ENCODE measurements at regions not wholly inside any gene's neighbourhood (a gene's known extent, or its start where the extent isn't known, plus 50 kb on each side); places are given as distances from the start of the nearest gene placed in this dataset.

DNA sequence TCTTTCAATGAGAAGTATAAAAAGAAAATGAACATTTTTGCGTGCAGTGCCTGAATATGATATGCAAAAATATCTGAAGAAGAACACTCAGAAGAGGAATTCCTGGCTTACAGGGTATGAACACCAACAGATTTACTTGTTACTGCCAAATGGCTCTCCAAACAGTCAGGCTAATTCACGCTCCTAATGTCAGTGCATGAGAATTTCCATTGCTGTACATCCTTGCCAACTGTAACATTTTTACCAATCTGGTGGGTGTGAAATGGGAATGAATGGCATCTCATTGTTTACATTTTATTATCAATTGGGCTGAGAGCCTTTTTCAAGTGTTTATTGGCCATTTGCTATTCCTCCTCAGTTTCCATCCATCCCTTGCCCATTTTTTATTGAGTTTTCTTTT is 365.3 kb upstream of the MAP3K7 start:
- Histone ChIP-seq H3K27ac (ENCODE audit: low read depth, low read length) (no peak overlapping the region), H3K9ac (ENCODE audit: low read length in 5 of 5) (no peak overlapping the region), H3K9me3 (ENCODE audit: control insufficient read depth in 5 of 5, low read length in 5 of 5) (peaks cover 0 to 7% (median 4%) of the 10 kb centered on the region in 5 donors), H3K4me3 (ENCODE audit: low read depth in 1 of 5, low read length in 5 of 5) (no peak overlapping the region), H3K27me3 (ENCODE audit: control insufficient read depth in 5 of 5, insufficient read depth in 4 of 5, low read length in 5 of 5) (peaks cover 0 to 4% (median 0%) of the 10 kb centered on the region in 5 donors), H3K4me1 (ENCODE audit: control insufficient read depth in 5 of 5, insufficient read depth in 5 of 5, low read length in 5 of 5) (no peaks in the 10 kb centered on the region), H3K36me3 (ENCODE audit: control insufficient read depth in 5 of 5, insufficient read depth in 5 of 5, low read length in 5 of 5) (no peaks in the 10 kb centered on the region)

GRCh38 chr6:90948540-90948939 is 361.7 kb upstream of the MAP3K7 start:
- H3K9me3 ChIP-seq (ENCODE audit: control insufficient read depth in 5 of 5, low read length in 5 of 5) = peaks cover 0 to 6% (median 0%) of the 10 kb centered on the region in 5 donors
- H3K4me1 ChIP-seq (ENCODE audit: control insufficient read depth in 5 of 5, insufficient read depth in 5 of 5, low read length in 5 of 5) = no peaks in the 10 kb centered on the region
- H3K4me3 ChIP-seq (ENCODE audit: low read depth in 1 of 5, low read length in 5 of 5) = no peak overlapping the region
- H3K36me3 ChIP-seq (ENCODE audit: control insufficient read depth in 5 of 5, insufficient read depth in 5 of 5, low read length in 5 of 5) = no peaks in the 10 kb centered on the region
- H3K27ac ChIP-seq (ENCODE audit: low read depth, low read length) = no peak overlapping the region
- peaks cover 0 to 4% (median 0%) of the 10 kb centered on the region in 5 donors for H3K27me3 ChIP-seq (ENCODE audit: control insufficient read depth in 5 of 5, insufficient read depth in 4 of 5, low read length in 5 of 5)
- no peak overlapping the region for H3K9ac ChIP-seq (ENCODE audit: low read length in 5 of 5)

GRCh38 chr6:90947184-90948064 is 360.6 kb upstream of the MAP3K7 start:
- H3K27me3 ChIP-seq (ENCODE audit: control insufficient read depth in 5 of 5, insufficient read depth in 4 of 5, low read length in 5 of 5) = peaks cover 0 to 4% (median 0%) of the 10 kb centered on the region in 5 donors
- H3K4me3 ChIP-seq (ENCODE audit: low read depth in 1 of 5, low read length in 5 of 5) = no peak overlapping the region
- no peak overlapping the region for H3K27ac ChIP-seq (ENCODE audit: low read depth, low read length)
- no peak overlapping the region for H3K9ac ChIP-seq (ENCODE audit: low read length in 5 of 5)
- no peaks in the 10 kb centered on the region for H3K4me1 ChIP-seq (ENCODE audit: control insufficient read depth in 5 of 5, insufficient read depth in 5 of 5, low read length in 5 of 5)
- no peaks in the 10 kb centered on the region for H3K9me3 ChIP-seq (ENCODE audit: control insufficient read depth in 5 of 5, low read length in 5 of 5)
- no peaks in the 10 kb centered on the region for H3K36me3 ChIP-seq (ENCODE audit: control insufficient read depth in 5 of 5, insufficient read depth in 5 of 5, low read length in 5 of 5)

GRCh38 chr6:90941885-90942284 is 355.0 kb upstream of the MAP3K7 start:
- H3K4me3 ChIP-seq (ENCODE audit: low read depth in 1 of 5, low read length in 5 of 5) = no peak overlapping the region
- peaks cover 0 to 1% (median 0%) of the 10 kb centered on the region in 5 donors for H3K4me1 ChIP-seq (ENCODE audit: control insufficient read depth in 5 of 5, insufficient read depth in 5 of 5, low read length in 5 of 5)
- H3K9ac ChIP-seq (ENCODE audit: low read length in 5 of 5) = no peak overlapping the region
- H3K36me3 ChIP-seq (ENCODE audit: control insufficient read depth in 5 of 5, insufficient read depth in 5 of 5, low read length in 5 of 5) = no peaks in the 10 kb centered on the region
- H3K27ac ChIP-seq (ENCODE audit: low read depth, low read length) = no peak overlapping the region
- H3K27me3 ChIP-seq (ENCODE audit: control insufficient read depth in 5 of 5, insufficient read depth in 4 of 5, low read length in 5 of 5) = no peaks in the 10 kb centered on the region
- H3K9me3 ChIP-seq (ENCODE audit: control insufficient read depth in 5 of 5, low read length in 5 of 5) = no peaks in the 10 kb centered on the region

- Histone ChIP-seq H3K36me3 (ENCODE audit: control insufficient read depth in 5 of 5, insufficient read depth in 5 of 5, low read length in 5 of 5) (no peaks in the 10 kb centered on the region), H3K4me1 (ENCODE audit: control insufficient read depth in 5 of 5, insufficient read depth in 5 of 5, low read length in 5 of 5) (peaks cover 0 to 11% (median 0%) of the 10 kb centered on the region in 5 donors), H3K9me3 (ENCODE audit: control insufficient read depth in 5 of 5, low read length in 5 of 5) (no peaks in the 10 kb centered on the region), H3K27me3 (ENCODE audit: control insufficient read depth in 5 of 5, insufficient read depth in 4 of 5, low read length in 5 of 5) (no peaks in the 10 kb centered on the region), H3K9ac (ENCODE audit: low read length in 5 of 5) (no peak overlapping the region), H3K27ac (ENCODE audit: low read depth, low read length) (no peak overlapping the region), H3K4me3 (ENCODE audit: low read depth in 1 of 5, low read length in 5 of 5) (peak overlapping the region in 1 of 5 donors; percentile 45)
Observed at GRCh38 chr6:90940812-90941481, 354.1 kb upstream of the MAP3K7 start.

DNA sequence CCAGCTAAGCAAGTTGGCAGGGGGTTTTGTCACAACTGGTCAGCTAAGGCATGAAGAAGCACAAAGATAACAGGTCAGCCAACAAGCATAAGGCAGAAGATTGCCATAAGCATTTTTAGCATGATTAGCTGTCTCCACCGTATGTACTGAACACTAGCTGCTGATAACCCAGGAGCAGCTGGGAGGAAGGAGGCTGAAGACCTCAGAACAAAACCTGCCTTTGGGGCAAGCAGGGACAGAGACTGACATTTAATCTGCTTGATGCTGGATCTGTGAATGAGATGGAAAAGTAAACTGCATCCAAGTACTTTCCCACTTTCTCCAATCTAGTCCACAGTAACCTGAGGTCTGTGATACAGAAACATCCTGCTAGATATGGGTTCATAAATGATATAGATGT is 353.0 kb upstream of the MAP3K7 start:
- no peaks in the 10 kb centered on the region for H3K36me3 ChIP-seq (ENCODE audit: control insufficient read depth in 5 of 5, insufficient read depth in 5 of 5, low read length in 5 of 5)
- H3K4me3 ChIP-seq (ENCODE audit: low read depth in 1 of 5, low read length in 5 of 5) = no peak overlapping the region
- H3K27ac ChIP-seq (ENCODE audit: low read depth, low read length) = no peak overlapping the region
- H3K27me3 ChIP-seq (ENCODE audit: control insufficient read depth in 5 of 5, insufficient read depth in 4 of 5, low read length in 5 of 5) = no peaks in the 10 kb centered on the region
- peak overlapping the region in 1 of 5 donors; percentile 9 for H3K9ac ChIP-seq (ENCODE audit: low read length in 5 of 5)
- no peaks in the 10 kb centered on the region for H3K9me3 ChIP-seq (ENCODE audit: control insufficient read depth in 5 of 5, low read length in 5 of 5)
- H3K4me1 ChIP-seq (ENCODE audit: control insufficient read depth in 5 of 5, insufficient read depth in 5 of 5, low read length in 5 of 5) = peaks cover 0 to 20% (median 0%) of the 10 kb centered on the region in 5 donors

GRCh38 chr6:90938122-90938521 is 351.2 kb upstream of the MAP3K7 start:
- H3K9ac ChIP-seq (ENCODE audit: low read length in 5 of 5) = no peak overlapping the region

GRCh38 chr6:90936286-90936685 is 349.4 kb upstream of the MAP3K7 start:
- H3K36me3 ChIP-seq (ENCODE audit: control insufficient read depth in 5 of 5, insufficient read depth in 5 of 5, low read length in 5 of 5) = no peaks in the 10 kb centered on the region
- peaks cover 0 to 27% (median 0%) of the 10 kb centered on the region in 5 donors for H3K4me1 ChIP-seq (ENCODE audit: control insufficient read depth in 5 of 5, insufficient read depth in 5 of 5, low read length in 5 of 5)
- H3K27me3 ChIP-seq (ENCODE audit: control insufficient read depth in 5 of 5, insufficient read depth in 4 of 5, low read length in 5 of 5) = no peaks in the 10 kb centered on the region

More at GRCh38 chr6:90938122-90938521, 351.2 kb upstream of the MAP3K7 start:
- H3K4me1 ChIP-seq (ENCODE audit: control insufficient read depth in 5 of 5, insufficient read depth in 5 of 5, low read length in 5 of 5) = peaks cover 0 to 27% (median 0%) of the 10 kb centered on the region in 5 donors
- no peak overlapping the region for H3K27ac ChIP-seq (ENCODE audit: low read depth, low read length)
- no peak overlapping the region for H3K4me3 ChIP-seq (ENCODE audit: low read depth in 1 of 5, low read length in 5 of 5)
- H3K36me3 ChIP-seq (ENCODE audit: control insufficient read depth in 5 of 5, insufficient read depth in 5 of 5, low read length in 5 of 5) = no peaks in the 10 kb centered on the region
- H3K9me3 ChIP-seq (ENCODE audit: control insufficient read depth in 5 of 5, low read length in 5 of 5) = no peaks in the 10 kb centered on the region
- H3K27me3 ChIP-seq (ENCODE audit: control insufficient read depth in 5 of 5, insufficient read depth in 4 of 5, low read length in 5 of 5) = no peaks in the 10 kb centered on the region

GRCh38 chr6:90934966-90935365 is 348.1 kb upstream of the MAP3K7 start:
- Histone ChIP-seq H3K9me3 (ENCODE audit: control insufficient read depth in 5 of 5, low read length in 5 of 5) (no peaks in the 10 kb centered on the region), H3K4me1 (ENCODE audit: control insufficient read depth in 5 of 5, insufficient read depth in 5 of 5, low read length in 5 of 5) (peaks cover 0 to 27% (median 0%) of the 10 kb centered on the region in 5 donors), H3K27ac (ENCODE audit: low read depth, low read length) (no peak overlapping the region), H3K27me3 (ENCODE audit: control insufficient read depth in 5 of 5, insufficient read depth in 4 of 5, low read length in 5 of 5) (no peaks in the 10 kb centered on the region), H3K36me3 (ENCODE audit: control insufficient read depth in 5 of 5, insufficient read depth in 5 of 5, low read length in 5 of 5) (no peaks in the 10 kb centered on the region), H3K4me3 (ENCODE audit: low read depth in 1 of 5, low read length in 5 of 5) (no peak overlapping the region), H3K9ac (ENCODE audit: low read length in 5 of 5) (no peak overlapping the region)

More at GRCh38 chr6:90936286-90936685, 349.4 kb upstream of the MAP3K7 start:
- Histone ChIP-seq H3K9me3 (ENCODE audit: control insufficient read depth in 5 of 5, low read length in 5 of 5) (no peaks in the 10 kb centered on the region), H3K4me3 (ENCODE audit: low read depth in 1 of 5, low read length in 5 of 5) (no peak overlapping the region), H3K27ac (ENCODE audit: low read depth, low read length) (no peak overlapping the region), H3K9ac (ENCODE audit: low read length in 5 of 5) (no peak overlapping the region)

GRCh38 chr6:90934081-90934480 is 347.2 kb upstream of the MAP3K7 start:
- Histone ChIP-seq H3K36me3 (ENCODE audit: control insufficient read depth in 5 of 5, insufficient read depth in 5 of 5, low read length in 5 of 5) (no peaks in the 10 kb centered on the region), H3K27ac (ENCODE audit: low read depth, low read length) (no peak overlapping the region), H3K27me3 (ENCODE audit: control insufficient read depth in 5 of 5, insufficient read depth in 4 of 5, low read length in 5 of 5) (no peaks in the 10 kb centered on the region), H3K4me1 (ENCODE audit: control insufficient read depth in 5 of 5, insufficient read depth in 5 of 5, low read length in 5 of 5) (peaks cover 0 to 27% (median 0%) of the 10 kb centered on the region in 5 donors), H3K4me3 (ENCODE audit: low read depth in 1 of 5, low read length in 5 of 5) (no peak overlapping the region), H3K9ac (ENCODE audit: low read length in 5 of 5) (no peak overlapping the region), H3K9me3 (ENCODE audit: control insufficient read depth in 5 of 5, low read length in 5 of 5) (no peaks in the 10 kb centered on the region)

All from subcutaneous abdominal adipose tissue (tissue), 5 donors.